Breast epithelium (tissue), 3 donors: ENCODE measurements at regions not wholly inside any gene's neighbourhood (a gene's known extent, or its start where the extent isn't known, plus 50 kb on each side); places are given as distances from the start of the nearest gene placed in this dataset.

ENCODE experiments used
- POLR2AphosphoS5 ChIP-seq, 3 donors: sonication (generic); formaldehyde crosslinking; IDR thresholded peaks; one replicate each; pipeline ENCODE4 v1.6.1; 2017; ENCODE audit warnings: antibody characterized with exemption in 3 of 3
- TF ChIP-seq, protein P1 (sequence below), 3 donors: fragments of 450-650 bp; IDR thresholded peaks; one replicate each; pipeline ENCODE4 v1.5.1; 2016 to 2017; ENCODE audit warnings: antibody characterized with exemption in 3 of 3, mild to moderate bottlenecking in 3 of 3, moderate library complexity in 3 of 3

DNA sequence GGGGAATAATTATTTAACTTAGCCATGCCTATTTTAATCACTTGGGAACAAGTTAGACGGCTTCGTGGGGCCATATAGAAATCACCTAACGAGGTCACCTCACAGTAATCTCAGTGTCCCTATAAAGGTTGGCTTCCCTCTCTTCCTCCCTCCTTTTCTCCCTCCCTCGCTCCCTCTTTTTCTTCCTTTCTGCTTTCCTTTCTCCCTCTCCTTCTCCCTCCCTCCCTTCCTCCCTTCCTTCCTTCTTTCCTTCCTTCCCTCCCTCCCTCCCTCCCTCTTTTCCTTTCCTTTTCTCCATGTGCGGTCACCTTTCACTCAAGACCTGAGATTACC lies 206.1 kb upstream of the DPH6 start:
- TF ChIP-seq, protein P1, sequence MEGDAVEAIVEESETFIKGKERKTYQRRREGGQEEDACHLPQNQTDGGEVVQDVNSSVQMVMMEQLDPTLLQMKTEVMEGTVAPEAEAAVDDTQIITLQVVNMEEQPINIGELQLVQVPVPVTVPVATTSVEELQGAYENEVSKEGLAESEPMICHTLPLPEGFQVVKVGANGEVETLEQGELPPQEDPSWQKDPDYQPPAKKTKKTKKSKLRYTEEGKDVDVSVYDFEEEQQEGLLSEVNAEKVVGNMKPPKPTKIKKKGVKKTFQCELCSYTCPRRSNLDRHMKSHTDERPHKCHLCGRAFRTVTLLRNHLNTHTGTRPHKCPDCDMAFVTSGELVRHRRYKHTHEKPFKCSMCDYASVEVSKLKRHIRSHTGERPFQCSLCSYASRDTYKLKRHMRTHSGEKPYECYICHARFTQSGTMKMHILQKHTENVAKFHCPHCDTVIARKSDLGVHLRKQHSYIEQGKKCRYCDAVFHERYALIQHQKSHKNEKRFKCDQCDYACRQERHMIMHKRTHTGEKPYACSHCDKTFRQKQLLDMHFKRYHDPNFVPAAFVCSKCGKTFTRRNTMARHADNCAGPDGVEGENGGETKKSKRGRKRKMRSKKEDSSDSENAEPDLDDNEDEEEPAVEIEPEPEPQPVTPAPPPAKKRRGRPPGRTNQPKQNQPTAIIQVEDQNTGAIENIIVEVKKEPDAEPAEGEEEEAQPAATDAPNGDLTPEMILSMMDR (IDR thresholded peaks at IDR 0.05) = no peak
- no peak for TF ChIP-seq POLR2AphosphoS5 (IDR thresholded peaks at IDR 0.05)
